A673 (cell line): ENCODE measurements at regions not wholly inside any gene's neighbourhood (a gene's known extent, or its start where the extent isn't known, plus 50 kb on each side); places are given as distances from the start of the nearest gene placed in this dataset.
"Not testable (repeated sequence)": the region's sequence is repeated elsewhere in the genome, so short reads cannot be mapped to it uniquely, and the experiment has no call there.

Experiments
- EZH2 ChIP-seq: fragments of 200-600 bp; sonication (generic); IDR thresholded peaks from 2 replicates; pipeline ENCODE4 v1.6.1; 2017; ENCODE audit warnings: borderline replicate concordance, low read depth, mild to moderate bottlenecking, mixed read lengths, antibody characterized with exemption, low read length; ENCODE audit not compliant: poor library complexity, severe bottlenecking
- TF ChIP-seq, protein P1 (sequence below): fragments of 300-800, 200-600 bp; sonication (generic); conservative IDR thresholded peaks from 2 replicates; pipeline ENCODE4 v1.5.1; 2017; ENCODE audit warnings: low read depth, mild to moderate bottlenecking, antibody characterized with exemption, low read length, moderate library complexity, mixed read lengths

DNA sequence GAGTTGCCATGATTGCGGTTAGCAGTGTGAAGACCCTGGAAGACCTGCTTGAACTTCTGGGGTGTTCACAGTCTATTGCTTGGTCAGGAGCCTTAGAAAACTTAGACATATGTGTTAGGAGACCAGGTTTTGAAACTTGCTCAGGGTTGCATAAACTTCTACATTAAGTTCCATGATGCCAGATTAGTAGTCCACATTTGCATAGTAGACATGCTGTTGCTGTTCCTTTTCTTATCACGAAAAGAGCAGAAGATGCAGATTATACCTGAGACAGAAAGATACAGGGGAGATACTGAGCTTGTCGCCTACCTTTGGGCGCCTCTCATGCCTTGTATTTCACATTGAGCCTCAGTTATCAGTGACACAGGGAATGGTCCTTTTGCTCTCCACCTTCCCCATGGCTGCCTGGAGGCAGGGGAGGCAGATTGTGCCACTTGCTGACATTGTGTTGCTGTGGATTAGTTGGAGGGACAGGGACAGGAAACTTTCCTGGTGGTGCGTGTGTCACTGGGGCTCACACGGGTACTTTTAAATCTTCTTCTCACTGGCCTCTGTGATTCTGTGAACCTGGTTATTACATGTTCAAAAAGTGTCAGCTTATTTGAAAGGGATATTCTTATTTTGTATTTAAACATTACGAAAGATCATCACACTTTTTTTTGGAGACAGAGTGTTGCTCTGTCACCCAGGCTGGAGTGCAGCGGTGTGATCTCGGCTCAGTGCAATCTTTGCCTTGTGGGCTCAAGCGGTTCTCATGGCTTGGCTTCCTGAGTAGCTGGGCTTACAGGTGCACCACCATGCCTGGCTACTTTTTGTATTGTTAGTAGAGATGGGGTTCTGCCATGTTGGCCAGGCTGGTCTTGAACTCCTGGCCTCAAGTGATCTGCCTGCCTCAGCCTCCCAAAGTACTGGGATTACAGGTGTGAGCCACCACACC, 82.0 kb downstream of the SRGAP2 start:
- TF ChIP-seq, protein P1, sequence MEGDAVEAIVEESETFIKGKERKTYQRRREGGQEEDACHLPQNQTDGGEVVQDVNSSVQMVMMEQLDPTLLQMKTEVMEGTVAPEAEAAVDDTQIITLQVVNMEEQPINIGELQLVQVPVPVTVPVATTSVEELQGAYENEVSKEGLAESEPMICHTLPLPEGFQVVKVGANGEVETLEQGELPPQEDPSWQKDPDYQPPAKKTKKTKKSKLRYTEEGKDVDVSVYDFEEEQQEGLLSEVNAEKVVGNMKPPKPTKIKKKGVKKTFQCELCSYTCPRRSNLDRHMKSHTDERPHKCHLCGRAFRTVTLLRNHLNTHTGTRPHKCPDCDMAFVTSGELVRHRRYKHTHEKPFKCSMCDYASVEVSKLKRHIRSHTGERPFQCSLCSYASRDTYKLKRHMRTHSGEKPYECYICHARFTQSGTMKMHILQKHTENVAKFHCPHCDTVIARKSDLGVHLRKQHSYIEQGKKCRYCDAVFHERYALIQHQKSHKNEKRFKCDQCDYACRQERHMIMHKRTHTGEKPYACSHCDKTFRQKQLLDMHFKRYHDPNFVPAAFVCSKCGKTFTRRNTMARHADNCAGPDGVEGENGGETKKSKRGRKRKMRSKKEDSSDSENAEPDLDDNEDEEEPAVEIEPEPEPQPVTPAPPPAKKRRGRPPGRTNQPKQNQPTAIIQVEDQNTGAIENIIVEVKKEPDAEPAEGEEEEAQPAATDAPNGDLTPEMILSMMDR = not testable (repeated sequence)
- TF ChIP-seq EZH2 = not testable (repeated sequence)
